AG09309 (cell line): ENCODE measurements at regions not wholly inside any gene's neighbourhood (a gene's known extent, or its start where the extent isn't known, plus 50 kb on each side); places are given as distances from the start of the nearest gene placed in this dataset.

Experiments used
- DNase-seq: peaks from one replicate; pipeline ENCODE4 v3.0.0-alpha.2; 2010; ENCODE audit warnings: low read depth
- H3K4me3 ChIP-seq: 2 replicates; pipeline ENCODE4 v1.5.1; 2011; ENCODE audit warnings: mild to moderate bottlenecking, low read depth, low read length, moderate library complexity; ENCODE audit not compliant: control insufficient read depth
- TF ChIP-seq, protein P1 (sequence below): IDR thresholded peaks from 2 replicates; pipeline ENCODE4 v1.5.1; 2011; ENCODE audit warnings: mild to moderate bottlenecking, low read depth, low read length, inconsistent platforms; ENCODE audit not compliant: insufficient read depth, control insufficient read depth; ENCODE audit errors: missing control alignments

DNA sequence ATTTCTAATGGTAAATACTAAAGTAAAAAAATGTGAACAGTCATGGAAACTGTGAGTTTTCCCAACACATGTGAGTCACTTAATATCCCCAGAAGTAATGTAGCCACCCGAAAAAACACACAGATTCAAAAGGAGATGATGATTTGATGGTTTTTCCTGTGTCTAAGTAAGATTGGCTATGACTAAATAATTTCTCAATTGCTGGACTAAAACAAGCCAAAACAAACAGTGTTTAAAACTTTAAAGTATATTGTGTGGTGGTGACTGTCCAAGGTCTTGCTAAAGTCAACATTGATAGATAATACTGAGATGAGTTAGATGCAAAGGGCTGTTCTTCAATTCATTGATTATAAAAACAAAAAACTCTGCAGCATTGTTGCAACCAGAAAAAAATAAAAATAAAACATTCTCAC is 89.6 kb upstream of the SOX5 start:
- DNase-seq, result peak; percentile 77
- TF ChIP-seq, protein P1, sequence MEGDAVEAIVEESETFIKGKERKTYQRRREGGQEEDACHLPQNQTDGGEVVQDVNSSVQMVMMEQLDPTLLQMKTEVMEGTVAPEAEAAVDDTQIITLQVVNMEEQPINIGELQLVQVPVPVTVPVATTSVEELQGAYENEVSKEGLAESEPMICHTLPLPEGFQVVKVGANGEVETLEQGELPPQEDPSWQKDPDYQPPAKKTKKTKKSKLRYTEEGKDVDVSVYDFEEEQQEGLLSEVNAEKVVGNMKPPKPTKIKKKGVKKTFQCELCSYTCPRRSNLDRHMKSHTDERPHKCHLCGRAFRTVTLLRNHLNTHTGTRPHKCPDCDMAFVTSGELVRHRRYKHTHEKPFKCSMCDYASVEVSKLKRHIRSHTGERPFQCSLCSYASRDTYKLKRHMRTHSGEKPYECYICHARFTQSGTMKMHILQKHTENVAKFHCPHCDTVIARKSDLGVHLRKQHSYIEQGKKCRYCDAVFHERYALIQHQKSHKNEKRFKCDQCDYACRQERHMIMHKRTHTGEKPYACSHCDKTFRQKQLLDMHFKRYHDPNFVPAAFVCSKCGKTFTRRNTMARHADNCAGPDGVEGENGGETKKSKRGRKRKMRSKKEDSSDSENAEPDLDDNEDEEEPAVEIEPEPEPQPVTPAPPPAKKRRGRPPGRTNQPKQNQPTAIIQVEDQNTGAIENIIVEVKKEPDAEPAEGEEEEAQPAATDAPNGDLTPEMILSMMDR, result no peak
- no peak overlapping the region for H3K4me3 ChIP-seq

DNA sequence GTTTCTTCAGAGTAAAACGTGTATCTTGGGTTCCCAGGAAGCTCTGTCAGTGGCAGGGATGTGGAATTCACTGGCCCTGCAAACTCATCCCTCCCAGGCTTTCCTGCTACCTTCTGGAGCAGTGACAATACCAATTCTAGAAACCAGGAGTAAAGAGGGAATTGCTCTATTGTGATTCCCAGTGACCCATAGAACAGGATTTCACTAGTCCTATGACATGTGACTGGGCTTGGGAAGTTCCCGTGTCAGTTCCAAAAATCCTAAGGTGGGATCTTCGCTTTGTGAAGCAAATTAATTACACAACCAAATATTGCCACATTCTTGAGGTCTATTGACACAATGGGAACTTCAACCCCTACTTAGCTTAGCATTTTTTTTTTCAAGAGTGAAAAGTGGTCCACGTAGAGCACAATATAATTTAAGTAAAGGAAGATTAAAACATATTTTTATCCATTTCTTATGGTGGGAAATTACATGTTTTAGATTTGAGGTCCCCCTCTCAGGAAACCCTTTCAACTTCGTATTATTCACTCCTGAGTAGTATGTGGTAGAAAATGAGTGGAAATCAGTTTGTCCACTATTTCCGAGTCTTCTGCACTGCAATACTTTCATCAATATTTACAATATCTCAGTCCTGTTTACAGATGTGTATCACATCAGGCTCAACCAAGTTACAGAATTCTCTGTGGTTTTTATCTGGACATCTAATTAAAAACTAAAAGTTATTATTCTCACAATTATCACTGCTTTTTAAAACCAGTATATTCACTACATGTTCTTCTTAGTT is 88.9 kb upstream of the SOX5 start:
- no peak for DNase-seq
- H3K4me3 ChIP-seq, result no peak overlapping the region
- TF ChIP-seq, protein P1, result no peak

DNA sequence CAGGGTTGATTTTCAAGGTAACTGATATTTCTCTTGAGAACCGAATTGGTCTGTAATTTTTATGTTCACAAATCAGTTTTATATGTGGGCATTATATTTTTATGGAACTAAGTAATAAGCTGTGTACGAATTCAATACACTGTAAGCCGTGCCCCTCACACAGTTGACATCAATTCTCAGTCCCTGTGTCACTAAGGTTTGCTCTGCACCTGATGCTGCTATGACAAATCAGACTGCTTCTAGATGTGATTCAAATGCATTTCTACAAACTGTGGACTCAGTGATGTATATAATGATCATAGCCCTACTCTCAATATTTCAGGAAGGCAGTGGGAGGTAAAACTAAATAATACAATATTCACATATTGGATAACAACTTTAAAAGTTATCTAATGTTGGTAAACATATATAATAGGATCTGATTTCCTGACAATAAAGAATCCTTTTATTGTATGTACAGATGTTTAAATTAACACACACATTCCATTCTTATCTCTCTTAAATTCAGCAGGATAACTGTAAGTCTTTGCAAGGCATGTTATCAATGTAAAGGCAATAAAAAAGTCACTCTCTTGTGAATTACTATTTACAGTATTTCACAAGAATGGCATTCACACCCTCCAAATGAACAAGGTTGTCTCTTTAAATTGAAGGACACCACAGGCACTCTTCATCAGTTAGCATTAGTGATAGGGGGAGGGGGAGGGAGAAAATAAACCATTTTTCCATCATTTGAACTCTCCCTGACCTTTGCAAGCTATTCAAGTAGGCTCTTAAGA is 87.2 kb upstream of the SOX5 start:
- TF ChIP-seq, protein P1, result no peak
- H3K4me3 ChIP-seq, result no peak overlapping the region
- DNase-seq, result no peak

DNA sequence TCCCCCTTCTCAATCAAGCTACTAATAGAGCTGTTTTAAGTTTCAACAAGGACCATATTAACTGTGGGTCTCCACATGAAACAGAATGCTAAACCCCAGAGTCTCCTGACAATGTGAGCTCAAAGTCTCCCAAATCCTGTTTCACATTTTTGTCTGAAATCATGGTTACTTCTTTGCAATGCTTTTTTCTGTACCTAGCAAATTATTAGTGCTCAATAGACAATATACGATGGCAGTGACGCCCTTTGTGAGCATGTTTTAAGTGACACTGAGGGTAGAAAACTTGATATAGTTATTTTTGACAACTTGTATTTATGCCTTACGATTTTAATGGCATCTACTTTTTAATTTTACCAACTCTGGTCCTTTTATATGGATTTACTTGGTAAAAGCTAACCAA is 85.4 kb upstream of the SOX5 start:
- TF ChIP-seq, protein P1, result no peak
- no peak overlapping the region for H3K4me3 ChIP-seq
- no peak for DNase-seq

DNA sequence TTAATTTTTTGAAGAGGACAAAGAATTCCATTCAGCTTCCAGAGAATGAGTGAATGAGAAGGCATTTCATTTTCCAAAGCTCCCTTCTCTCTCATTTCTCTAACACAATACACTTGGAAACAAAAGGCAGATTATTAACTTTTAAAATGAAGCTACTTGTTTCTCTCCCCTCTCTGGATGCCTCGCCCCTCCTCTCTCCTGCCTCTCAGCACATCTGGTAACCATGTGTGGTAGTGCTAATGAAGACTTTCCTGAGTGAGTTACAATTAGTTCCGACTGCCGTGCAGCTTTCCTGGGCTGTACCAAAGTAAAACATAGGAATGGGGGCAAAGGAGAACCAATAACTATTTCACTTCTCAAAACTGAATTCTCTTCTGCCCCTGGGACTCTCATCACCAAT is 84.7 kb upstream of the SOX5 start:
- TF ChIP-seq, protein P1, result no peak
- no peak for DNase-seq
- H3K4me3 ChIP-seq, result no peak overlapping the region

DNA sequence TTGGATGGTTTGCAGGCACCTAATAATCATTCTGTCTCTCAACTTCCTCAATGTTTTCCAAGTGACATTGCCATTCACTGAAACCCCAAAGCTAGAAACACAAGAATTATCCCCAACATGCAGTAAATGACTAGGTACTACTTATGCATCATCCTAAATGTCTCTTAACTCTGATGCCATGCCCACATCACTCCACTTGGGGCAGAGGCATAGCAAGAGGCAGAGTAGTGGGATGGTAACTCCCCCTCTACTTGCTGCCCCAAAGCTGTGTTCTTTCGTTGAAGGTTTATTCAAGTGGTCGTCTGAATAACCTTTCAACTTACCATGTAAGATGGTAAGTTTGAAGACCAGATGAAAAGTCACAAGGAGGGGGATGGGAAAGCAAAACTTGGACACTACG is 77.9 kb upstream of the SOX5 start:
- DNase-seq, result no peak
- H3K4me3 ChIP-seq, result no peak overlapping the region
- TF ChIP-seq, protein P1, result no peak
